Ishikawa (cell line): ENCODE measurements at regions not wholly inside any gene's neighbourhood (a gene's known extent, or its start where the extent isn't known, plus 50 kb on each side); places are given as distances from the start of the nearest gene placed in this dataset.

Source experiments
- CEBPB ChIP-seq: IDR thresholded peaks from 2 replicates; pipeline ENCODE4 v1.6.1; 2012
- CREB1 ChIP-seq: IDR thresholded peaks from 2 replicates; pipeline ENCODE4 v1.6.1; 2012; ENCODE audit warnings: low read depth
- EGR1 ChIP-seq: IDR thresholded peaks from 2 replicates; pipeline ENCODE4 v1.6.1; 2012
- EP300 ChIP-seq: IDR thresholded peaks from 2 replicates; pipeline ENCODE4 v1.6.1; 2012; ENCODE audit warnings: borderline replicate concordance
- FOXM1 ChIP-seq: IDR thresholded peaks from 2 replicates; pipeline ENCODE4 v1.6.1; 2012; ENCODE audit warnings: low read depth, borderline replicate concordance
- NFIC ChIP-seq: IDR thresholded peaks from 2 replicates; pipeline ENCODE4 v1.6.1; 2012
- RAD21 ChIP-seq: IDR thresholded peaks from 2 replicates; pipeline ENCODE4 v1.6.1; 2012; ENCODE audit warnings: low read depth
- TAF1 ChIP-seq: IDR thresholded peaks from 2 replicates; pipeline ENCODE4 v1.6.1; 2012; ENCODE audit warnings: low read depth, mild to moderate bottlenecking
- TCF12 ChIP-seq: IDR thresholded peaks from 2 replicates; pipeline ENCODE4 v1.6.1; 2012; ENCODE audit warnings: low read depth
- TEAD4 ChIP-seq: IDR thresholded peaks from 2 replicates; pipeline ENCODE4 v1.6.1; 2012
- YY1 ChIP-seq: IDR thresholded peaks from 2 replicates; pipeline ENCODE4 v1.6.1; 2012; ENCODE audit warnings: low read depth
- ZBTB7A ChIP-seq: IDR thresholded peaks from 2 replicates; pipeline ENCODE4 v1.6.1; 2012; ENCODE audit warnings: low read depth
- TF ChIP-seq, protein P1 (sequence below): IDR thresholded peaks from 2 replicates; pipeline ENCODE4 v1.6.1; 2012; ENCODE audit warnings: low read depth, mild to moderate bottlenecking
- TF ChIP-seq, protein P2 (sequence below): IDR thresholded peaks from 2 replicates; pipeline ENCODE4 v1.6.1; 2012
- TF ChIP-seq, protein P3 (sequence below): IDR thresholded peaks from 2 replicates; pipeline ENCODE4 v1.6.1; 2012

DNA sequence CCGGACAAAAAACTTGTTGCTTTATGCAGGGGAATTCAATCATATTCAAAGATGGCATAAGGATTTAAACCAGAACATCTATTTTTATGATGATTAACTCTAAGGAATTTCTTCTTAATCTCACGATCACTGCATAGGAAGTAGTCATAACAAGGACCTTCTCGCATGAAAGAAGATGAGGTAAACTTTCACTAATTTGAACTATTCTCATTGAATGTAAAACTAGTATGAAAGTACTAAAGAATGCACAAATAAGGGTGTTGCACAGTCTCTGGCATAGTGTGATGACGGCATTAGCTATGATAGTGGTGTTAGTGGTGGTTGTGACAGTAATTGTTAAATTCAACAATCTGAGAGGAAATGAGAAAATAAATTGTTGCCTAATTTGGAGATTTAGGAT lies 280.0 kb downstream of the SLC6A15 start:
- TF ChIP-seq EGR1 (no peak), ZBTB7A (no peak), TAF1 (no peak), EP300 (no peak), CREB1 (no peak), RAD21 (no peak), TEAD4 (no peak), FOXM1 (no peak), CEBPB (no peak), TCF12 (no peak), YY1 (no peak), NFIC (no peak)
- TF ChIP-seq, protein P1, sequence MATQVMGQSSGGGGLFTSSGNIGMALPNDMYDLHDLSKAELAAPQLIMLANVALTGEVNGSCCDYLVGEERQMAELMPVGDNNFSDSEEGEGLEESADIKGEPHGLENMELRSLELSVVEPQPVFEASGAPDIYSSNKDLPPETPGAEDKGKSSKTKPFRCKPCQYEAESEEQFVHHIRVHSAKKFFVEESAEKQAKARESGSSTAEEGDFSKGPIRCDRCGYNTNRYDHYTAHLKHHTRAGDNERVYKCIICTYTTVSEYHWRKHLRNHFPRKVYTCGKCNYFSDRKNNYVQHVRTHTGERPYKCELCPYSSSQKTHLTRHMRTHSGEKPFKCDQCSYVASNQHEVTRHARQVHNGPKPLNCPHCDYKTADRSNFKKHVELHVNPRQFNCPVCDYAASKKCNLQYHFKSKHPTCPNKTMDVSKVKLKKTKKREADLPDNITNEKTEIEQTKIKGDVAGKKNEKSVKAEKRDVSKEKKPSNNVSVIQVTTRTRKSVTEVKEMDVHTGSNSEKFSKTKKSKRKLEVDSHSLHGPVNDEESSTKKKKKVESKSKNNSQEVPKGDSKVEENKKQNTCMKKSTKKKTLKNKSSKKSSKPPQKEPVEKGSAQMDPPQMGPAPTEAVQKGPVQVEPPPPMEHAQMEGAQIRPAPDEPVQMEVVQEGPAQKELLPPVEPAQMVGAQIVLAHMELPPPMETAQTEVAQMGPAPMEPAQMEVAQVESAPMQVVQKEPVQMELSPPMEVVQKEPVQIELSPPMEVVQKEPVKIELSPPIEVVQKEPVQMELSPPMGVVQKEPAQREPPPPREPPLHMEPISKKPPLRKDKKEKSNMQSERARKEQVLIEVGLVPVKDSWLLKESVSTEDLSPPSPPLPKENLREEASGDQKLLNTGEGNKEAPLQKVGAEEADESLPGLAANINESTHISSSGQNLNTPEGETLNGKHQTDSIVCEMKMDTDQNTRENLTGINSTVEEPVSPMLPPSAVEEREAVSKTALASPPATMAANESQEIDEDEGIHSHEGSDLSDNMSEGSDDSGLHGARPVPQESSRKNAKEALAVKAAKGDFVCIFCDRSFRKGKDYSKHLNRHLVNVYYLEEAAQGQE, result no peak
- TF ChIP-seq, protein P2, sequence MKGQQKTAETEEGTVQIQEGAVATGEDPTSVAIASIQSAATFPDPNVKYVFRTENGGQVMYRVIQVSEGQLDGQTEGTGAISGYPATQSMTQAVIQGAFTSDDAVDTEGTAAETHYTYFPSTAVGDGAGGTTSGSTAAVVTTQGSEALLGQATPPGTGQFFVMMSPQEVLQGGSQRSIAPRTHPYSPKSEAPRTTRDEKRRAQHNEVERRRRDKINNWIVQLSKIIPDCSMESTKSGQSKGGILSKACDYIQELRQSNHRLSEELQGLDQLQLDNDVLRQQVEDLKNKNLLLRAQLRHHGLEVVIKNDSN, result no peak
- TF ChIP-seq, protein P3, sequence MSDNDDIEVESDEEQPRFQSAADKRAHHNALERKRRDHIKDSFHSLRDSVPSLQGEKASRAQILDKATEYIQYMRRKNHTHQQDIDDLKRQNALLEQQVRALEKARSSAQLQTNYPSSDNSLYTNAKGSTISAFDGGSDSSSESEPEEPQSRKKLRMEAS, result no peak

DNA sequence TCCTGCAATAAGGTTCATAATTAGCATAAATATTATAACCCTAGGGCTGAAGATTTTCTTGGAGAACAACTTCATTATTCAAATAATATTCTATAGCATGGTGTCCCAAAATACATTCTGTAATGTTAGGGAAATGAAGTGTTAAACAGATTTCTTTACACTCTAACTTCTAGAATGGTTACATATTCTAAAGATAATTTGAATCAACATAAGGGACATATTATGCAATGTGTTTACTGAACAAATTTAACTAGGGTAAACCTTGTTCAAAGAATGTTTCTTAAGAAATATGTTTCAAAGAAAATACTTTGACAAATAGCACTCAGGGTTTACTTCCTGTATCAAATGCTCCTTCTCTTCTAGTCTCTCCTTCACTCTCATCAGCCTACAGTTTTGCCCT lies 281.6 kb downstream of the SLC6A15 start:
- TF ChIP-seq, protein P1, result no peak

DNA sequence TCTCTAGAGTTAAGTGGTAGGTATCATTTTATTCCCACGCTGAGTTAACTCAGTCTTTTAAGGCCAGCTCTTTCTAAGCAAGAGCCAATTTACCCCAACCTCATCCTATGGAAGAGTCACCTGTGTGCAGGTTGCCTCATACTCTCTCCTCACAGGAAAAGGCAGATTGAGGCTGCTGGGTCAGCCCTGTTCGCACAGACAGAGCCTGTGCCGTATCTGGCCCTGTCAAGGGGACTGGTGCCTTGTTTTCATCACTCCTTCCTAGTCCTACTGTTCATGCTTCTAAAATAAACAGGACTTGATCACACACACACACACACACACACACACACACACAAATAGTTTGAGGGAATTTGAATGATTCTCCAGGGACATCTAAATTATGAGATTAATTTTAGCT lies 285.0 kb downstream of the SLC6A15 start:
- no peak for TF ChIP-seq NFIC
- TF ChIP-seq FOXM1, result no peak
- no peak for TF ChIP-seq TEAD4
- no peak for TF ChIP-seq TCF12
- no peak for TF ChIP-seq CREB1
- TF ChIP-seq, protein P3, result no peak
- TF ChIP-seq YY1, result no peak
- TF ChIP-seq TAF1, result no peak
- no peak for TF ChIP-seq RAD21

DNA sequence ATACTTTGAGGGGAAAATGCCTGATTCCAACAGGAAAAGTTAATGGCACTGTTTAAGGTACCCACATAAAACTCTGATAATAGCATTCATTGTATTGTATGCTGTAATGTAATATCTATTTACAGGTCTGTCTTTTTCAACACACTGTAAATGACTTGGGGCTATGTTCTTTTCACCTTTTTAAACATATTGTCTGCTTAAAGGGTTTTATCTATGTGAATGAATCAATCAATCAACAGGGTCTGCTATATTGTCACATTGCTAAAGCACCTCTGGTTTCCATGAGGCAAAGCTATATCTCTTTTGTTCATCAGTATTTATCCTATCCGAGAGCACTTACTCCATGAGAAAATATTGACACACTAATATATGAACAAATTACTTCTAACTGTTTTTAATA lies 288.0 kb downstream of the SLC6A15 start:
- TF ChIP-seq CREB1 (no peak), TCF12 (no peak), TAF1 (no peak)
- TF ChIP-seq, protein P3, result no peak
- TF ChIP-seq, protein P1, result no peak

DNA sequence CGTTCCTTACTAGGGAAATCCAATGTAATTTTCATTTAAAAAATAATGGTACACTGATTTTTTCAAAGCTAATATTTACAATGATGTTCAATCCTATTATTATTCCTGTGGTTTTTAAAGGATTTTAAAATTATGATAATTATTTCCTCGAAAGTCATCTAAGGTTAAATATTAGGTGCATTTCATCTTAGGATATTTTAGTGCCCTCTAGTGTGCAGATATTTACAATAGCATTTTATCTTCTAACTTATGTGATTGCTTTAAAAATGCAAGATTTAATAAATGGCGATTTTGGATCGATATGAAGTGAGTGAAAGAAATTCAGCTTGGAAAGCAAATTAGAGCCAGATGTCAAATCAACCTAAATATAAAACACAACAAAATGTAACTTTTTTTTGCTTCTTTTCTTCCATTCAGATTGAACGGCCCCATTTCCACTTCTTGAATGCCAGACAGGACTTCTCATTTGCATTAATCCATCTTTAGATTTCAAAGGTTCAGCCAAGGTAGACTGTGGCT lies 293.5 kb downstream of the SLC6A15 start:
- TF ChIP-seq, protein P1, result no peak
- TF ChIP-seq RAD21, result peak; percentile 41
